Stimulated activated CD4-positive, alpha-beta T cell treated with anti-CD3 and anti-CD28 coated beads, Interleukin-12 subunit alpha, Interleukin-12 subunit beta, amount 100 ng/mL, for 4 hours (primary cell): ENCODE measurements at regions not wholly inside any gene's neighbourhood (a gene's known extent, or its start where the extent isn't known, plus 50 kb on each side); places are given as distances from the start of the nearest gene placed in this dataset.

ENCODE experiments used
- DNase-seq: peaks from one replicate; pipeline ENCODE4 v3.0.0-alpha.2; 2020

DNA sequence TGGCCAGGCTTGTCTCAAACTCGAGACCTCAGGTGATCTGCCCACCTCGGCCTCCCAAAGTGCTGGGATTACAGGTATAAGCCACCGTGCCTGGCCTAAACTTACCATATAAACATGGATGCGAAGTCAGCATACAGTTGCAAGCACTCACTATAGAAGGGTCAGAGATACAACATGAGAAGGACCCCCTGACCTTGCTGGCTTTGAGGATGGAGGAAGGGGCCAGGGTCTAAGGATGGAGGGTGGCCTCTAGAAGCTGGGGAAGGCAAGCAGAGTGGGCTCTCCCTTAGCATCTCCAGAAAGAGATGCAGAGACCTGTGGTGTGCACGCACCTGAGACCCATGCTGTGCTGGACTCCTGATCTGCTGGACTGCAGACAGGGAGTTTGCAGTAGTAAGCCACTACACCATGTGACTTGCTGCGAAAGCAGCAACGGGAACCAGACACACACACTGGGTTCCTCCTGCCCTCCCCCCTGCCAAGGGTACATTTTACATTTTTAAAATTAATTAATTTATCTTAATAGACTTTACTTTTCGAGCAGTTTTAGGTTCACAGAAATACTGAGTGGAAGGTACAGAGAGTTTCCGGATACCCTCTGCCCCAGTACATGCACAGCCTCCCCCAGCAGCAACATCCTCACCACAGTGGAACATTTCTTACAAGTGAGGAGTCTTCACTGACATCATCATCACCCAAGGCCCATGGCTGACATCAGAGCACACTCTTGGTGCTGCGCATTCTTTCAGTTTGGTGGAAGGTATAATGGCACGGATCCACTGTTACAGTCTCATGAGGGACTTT, 170.1 kb upstream of the B3GAT1 start:
- no peak for DNase-seq

- no peak for DNase-seq
Observed at GRCh38 chr11:134581121-134581626, 169.1 kb upstream of the B3GAT1 start.

DNA sequence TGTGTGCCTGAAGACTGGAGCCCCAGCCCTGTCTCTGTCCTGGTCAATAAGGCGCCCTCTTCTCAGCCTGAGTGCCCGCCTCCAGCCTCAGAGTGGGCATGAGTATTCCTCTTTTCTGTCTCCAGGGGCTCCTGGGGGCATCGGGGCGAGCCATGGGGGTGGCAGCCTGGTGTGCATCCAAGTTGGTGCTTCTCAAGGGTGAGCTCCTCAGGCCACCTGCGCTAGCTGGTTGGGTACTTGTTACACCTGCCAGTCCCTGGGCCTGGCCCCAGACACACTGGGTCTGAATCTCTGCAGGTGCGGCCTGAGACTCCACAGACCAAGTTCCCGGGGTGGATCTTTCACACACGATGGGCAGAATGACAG, 168.6 kb upstream of the B3GAT1 start:
- DNase-seq: no peak

DNA sequence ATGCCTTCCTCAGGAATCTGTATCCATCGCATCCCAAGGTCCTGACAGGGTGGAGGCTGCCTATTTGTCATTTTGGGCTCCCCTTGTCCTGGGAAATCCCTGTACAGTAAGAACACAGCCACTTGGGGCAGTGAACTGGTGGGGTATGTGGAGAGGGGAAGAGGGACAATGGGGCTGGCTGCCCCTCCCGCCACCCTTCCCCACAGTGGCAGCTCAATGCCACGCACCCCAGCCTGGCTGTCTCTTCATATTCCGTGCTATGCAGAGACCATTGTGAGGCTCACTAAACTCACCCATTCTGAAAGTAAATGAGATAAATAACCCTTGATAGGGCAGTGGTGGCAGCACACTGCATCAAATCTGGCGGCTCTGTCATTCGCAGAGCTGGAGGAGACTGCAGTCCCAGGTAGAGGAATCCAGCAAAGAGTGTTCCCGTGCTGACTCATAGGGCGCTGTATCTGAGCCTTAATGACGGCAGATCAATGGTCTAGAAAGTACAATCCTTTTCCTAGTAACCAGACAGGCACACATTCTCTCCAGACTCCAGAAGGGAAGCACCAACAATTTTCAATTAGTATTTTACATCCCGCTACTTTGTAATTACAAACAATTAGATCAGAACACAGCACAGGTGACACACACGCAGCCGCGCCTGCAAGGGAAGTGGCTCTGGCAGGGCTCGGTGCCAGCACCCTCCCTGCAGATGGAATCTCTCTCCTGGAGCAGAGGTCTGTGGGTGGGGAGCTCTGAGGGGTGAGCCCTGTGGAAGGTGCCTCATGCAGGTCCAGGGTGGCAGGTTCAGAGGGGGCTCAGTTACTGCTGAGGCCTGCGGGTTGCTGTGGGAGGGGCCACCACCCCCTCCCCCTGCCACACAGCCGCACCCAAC, 167.9 kb upstream of the B3GAT1 start:
- no peak for DNase-seq

GRCh38 chr11:134578807-134579723, 167.0 kb upstream of the B3GAT1 start:
- no peak for DNase-seq

DNA sequence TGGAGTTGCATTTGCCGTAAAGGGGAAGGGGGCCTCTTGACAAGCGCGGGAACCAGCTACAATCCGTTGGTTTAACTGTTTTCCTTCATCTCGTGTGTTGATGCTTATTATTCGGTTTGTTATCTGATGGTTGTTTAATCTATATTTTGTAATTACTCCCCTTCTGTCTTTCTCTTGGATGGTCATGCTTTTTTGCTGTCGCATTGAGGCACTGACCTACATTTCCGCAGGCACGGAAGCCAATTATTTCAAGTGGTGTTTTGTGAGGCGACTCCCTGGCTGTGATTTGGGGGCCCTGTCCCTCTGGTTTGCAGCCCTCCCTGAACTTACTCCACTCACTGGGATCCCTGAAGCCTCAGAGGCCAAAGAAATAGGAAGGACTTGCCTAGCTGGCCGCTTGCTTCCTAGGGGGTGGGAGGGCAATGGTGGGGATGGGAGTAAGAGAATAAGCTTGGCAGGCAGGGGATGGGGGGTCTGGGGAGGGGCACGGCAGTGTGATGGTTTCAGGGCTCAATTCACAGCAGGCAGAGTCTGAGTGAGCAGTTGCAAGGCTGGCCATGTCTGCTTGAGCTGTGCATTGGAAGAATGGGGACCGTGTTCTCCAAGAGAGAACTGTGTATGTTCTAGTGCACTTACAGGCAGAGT, 165.8 kb upstream of the B3GAT1 start:
- no peak for DNase-seq

- DNase-seq: no peak
Observed at GRCh38 chr11:134576721-134577171, 164.7 kb upstream of the B3GAT1 start.

DNA sequence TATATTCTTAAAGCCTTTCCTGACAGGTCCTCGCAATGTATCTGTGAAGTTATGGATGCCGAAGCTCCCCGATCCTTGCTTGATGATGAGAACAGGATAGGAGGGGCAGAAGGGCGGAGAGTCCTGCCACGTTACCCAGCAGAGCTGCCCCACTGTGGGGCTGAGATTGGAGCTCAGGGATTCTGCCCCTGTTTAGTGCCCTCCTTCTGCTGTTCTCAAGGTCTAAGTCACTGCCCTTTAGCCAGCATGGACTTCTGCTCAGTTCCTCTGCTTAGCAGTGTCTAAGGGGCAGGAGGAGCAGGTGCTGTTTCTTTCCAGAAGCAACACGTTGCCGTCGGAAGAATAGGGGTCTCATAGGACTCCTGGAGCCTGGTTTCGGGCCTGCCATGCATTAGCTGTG, 164.2 kb upstream of the B3GAT1 start:
- DNase-seq: no peak

- no peak for DNase-seq
Observed at GRCh38 chr11:134575504-134576230, 163.6 kb upstream of the B3GAT1 start.

DNA sequence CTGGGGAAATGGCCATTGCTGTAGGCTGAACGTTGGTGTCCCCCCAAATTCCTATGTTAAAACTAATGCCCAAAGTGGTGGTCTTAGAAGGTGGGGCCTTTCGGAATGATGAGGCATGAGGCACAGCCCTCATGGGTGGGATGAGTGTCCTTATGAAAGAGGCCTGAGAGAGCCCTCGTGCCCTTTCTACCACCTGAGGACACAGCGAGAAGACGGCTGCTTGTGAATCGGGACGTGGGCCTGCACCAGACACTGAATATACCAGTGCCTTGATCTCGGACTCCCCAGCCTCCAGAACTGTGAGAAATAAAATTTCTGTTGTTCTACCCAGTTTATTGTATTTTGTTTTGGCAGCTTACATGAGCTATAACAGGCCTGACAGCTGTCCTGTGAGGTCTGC, 162.9 kb upstream of the B3GAT1 start:
- no peak for DNase-seq

DNA sequence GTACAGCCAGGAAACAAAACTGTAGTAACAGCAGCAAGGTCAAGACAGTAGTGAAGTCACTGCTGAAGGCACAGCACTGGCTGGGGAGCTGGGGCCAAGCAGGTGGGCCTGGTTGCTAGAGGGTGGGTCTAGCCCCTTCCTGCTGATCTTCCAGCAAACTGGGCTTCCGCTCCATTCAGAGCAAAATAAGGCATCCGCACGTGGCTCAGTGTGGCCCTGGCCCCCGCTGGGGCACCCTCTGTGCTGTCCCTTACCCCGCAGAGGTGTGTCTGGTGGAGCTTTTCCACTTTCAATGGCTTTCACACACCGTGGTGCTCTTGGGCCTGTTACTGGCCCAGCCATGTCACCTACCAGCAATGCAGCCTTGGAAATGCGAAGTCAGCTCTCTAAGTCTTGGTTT, 162.4 kb upstream of the B3GAT1 start:
- DNase-seq: no peak

- no peak for DNase-seq
Observed at GRCh38 chr11:134573857-134574256, 161.8 kb upstream of the B3GAT1 start.

GRCh38 chr11:134572741-134573675, 161.0 kb upstream of the B3GAT1 start:
- no peak for DNase-seq

- no peak for DNase-seq
Observed at GRCh38 chr11:134571301-134571700, 159.3 kb upstream of the B3GAT1 start.

DNA sequence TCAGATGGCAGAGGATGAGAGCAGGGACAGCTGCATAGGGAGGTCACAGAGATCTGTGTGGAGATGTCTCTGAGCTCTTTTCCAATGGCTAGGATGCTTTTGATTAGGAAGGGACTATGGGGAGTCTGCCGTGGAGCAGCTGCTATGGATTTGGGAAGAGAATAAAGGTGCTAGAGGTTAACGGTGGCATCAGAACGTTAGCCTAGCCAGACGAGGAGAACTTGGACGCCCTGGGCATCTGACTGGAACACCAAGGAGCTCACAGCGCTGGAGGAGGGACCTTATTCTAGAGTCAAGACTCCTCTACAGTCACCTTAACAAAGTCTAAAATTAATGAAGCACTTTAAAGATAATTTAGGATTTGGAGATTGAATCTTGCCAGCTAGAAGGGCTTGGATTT, 157.2 kb upstream of the B3GAT1 start:
- no peak for DNase-seq

- no peak for DNase-seq
Observed at GRCh38 chr11:134566311-134566710, 154.3 kb upstream of the B3GAT1 start.

DNA sequence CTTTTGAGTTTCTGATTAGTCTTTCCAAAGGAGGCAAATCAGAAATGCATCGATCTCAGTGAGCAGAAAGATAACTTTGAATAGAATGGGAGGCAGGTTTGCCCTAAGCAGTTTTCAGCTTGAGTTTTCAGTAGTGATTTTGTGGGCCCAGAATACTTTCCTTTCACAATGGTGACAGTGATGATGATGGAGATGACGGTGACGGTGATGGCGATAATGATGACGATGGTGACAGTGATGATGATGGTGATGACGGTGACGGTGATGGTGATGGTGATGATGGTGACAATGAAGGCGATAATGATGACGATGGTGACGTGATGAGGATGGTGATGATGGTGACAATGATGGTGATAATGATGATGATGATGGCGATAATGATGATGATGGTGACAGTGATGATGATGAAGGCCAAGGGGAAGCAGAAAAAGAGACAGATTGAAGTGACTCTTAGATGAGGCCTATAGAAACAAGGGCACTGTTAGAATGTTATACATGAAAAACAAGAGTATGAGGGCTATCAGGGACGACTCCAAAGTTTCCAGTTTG, 153.4 kb upstream of the B3GAT1 start:
- DNase-seq: no peak

GRCh38 chr11:134564472-134565200, 152.6 kb upstream of the B3GAT1 start:
- DNase-seq: no peak

GRCh38 chr11:134562941-134563471, 151.0 kb upstream of the B3GAT1 start:
- no peak for DNase-seq
